GM19238 (cell line): ENCODE measurements at regions not wholly inside any gene's neighbourhood (a gene's known extent, or its start where the extent isn't known, plus 50 kb on each side); places are given as distances from the start of the nearest gene placed in this dataset.

Source experiments
- DNase-seq: peaks from one replicate; pipeline ENCODE4 v3.0.0; 2011; ENCODE audit warnings: low spot score; ENCODE audit not compliant: insufficient read length

DNA sequence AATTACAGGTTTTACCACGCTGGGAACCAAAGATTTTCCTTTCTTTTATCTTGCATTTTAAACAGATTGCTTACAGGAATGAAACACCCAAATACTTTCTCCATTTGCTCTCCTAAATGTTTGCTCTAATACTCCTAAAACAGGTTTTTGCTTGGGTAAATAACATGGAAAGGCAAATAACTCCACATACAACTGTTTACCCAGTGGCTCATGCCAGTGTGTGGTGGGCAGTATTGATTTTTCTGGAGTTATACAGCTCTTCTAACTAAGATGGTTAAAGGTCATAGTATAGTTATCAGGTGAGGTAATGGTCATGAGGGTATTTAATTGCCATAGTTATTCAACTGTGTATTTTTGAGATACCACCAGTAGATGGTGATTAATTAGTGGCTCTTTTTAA is 61.2 kb upstream of the RAB27B start:
- no peak for DNase-seq

DNA sequence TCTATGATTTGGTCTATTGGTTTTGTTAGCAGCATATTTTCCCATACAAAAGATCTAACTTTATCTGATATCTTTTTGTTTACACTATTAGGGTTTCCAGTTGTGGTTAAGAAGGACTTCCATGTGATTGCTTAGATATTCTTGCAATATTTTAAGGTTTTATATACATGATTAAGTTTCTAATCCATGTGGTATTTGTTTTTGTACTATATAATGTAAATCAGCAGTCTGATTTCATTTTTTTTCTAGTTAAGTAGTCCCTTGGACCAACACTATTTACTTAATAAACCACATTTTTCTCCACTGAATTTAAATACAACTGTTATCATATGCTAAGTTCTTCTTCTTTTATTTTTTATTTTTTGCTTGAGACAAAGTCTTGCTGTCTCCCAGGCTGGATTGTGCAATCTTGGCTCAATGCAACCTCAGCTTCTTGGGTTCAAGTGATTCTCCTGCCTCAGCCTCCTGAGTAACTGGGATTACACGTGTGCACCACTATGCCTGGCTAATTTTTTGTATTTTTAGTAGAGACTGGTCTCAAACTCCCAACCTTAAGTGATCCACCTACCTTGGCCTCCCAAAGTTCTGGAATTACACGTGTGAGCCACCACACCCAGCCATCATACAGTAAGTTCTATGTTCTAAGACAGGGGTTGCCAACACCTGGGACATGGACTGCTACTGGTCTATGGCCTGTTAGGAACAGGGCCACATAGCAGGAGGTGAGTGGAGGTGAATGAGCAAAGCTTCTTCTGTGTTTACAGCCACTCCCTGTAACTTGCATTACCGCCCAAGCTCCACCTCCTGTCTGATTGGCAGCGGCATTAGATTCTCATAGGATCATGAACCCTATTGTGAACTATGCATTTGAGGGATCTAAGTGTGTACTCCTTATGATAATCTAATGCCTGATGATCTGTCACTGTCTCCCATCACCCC is 58.5 kb upstream of the RAB27B start:
- DNase-seq = no peak

DNA sequence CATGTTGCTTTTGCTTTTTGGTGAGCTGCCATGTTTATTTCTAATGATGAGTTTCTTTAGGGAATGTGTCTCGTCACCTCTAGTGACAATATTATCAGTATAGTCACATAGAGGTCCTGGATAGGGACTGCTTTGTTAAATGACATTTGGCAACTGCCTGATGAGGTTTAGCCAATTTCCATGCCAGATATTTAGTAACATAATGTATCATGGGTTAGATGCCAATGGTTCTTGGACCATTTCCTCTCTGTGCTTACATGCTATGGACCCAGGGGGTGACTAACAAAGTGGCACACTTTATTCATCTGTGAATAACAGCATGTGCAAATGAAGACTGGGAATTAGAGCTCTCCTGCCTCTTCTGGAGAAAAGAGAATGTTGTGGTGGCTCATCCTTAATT is 56.2 kb upstream of the RAB27B start:
- DNase-seq = no peak

DNA sequence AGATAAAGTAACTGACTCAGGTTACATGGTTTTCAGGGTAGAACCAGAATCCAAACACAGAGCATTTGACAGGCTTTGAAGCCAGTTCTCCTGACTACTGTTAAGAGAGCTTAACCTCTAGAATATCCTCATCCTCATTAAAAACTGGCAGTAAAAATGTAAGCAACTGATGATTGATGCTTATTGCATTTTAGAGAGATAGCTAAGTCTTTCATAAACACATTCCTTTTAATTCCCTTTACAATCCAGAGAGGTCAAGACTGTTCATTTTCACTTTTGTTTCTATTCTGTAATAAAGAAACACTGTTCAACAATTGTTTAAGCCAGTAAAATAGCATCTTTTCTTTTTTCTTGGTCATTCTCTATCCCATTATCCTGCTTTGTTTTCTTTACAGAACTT is 53.9 kb upstream of the RAB27B start:
- no peak for DNase-seq

DNA sequence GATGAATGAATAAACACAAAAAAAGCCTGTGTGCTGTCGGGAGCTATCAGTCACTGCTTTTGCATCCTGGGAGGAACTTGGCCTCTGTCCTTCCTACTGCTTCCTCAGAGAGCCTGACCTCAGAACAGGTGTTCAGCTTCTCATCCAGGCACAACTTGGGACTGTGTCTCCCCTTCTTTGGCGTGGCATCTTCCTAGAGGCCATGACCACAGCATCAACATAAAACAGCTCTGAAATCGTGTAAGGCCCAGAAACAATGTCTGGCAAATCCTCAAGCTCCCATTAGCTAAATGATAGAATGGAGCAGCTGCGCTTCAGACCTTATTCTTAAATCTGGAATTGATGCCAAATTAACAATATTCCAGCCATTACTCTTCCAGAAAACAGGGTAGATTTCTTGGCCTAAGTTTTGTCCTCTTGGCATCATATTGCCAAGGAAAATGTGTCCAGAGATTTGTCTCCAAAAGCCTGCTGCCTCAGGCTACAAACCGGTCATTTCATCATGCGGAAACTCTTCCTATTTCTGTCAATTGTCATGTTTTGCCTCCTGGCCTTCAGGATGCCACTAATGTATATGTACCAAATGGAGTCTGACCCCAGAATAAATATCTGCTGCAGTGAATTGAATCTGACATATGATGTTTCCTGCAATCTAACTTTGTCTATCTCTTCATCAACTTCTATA is 53.2 kb upstream of the RAB27B start:
- no peak for DNase-seq

DNA sequence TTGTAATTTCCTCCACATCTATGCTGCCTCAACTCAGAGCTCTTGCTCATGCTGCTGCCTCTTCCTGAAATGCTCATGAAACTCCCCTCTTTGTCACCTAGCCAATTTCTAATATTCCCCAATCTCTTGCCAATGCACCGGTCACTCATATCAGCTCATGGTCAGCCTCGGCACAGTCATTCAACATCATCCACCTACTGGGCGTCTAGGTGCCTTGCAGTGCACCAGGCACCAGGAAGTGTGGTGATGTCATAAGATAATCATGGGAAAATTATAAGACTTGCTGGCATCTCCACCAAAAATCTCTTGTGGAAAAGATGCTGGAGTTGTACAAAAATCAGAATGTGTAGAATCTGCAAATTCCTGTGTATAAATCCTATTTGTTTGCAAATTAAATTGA is 52.6 kb upstream of the RAB27B start:
- no peak for DNase-seq

DNA sequence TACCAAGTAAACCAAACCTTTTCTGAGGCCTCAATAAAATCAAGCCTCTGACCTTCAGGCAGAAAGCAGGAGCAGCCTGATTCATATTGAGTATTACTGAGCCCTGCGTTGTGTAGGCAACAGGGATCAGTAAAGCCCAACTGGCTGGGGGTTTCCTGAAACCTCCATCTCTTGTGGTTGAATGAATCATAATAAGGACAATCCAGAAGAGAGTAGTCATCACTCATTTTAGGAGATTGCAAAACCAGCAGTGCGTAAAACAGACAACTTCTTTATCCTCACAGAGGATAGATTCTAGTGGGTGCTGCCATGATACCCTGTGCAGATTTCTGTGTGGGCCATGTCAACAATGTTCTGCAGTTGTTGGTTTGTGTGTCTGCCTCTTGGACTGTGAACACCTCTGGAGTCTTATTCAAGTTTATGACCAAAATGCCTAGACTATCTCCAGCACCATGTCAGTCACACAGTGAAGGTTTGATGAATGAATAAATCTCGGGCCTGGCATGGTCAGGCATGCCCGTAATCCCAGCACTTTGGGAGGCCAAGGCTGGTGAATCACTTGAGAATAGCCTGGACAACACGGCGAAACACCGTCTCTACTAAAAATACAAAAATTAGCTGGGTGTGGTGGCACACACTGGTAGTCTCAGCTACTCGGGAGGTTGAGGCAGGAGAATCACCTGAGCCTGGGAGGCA is 51.8 kb upstream of the RAB27B start:
- no peak for DNase-seq

DNA sequence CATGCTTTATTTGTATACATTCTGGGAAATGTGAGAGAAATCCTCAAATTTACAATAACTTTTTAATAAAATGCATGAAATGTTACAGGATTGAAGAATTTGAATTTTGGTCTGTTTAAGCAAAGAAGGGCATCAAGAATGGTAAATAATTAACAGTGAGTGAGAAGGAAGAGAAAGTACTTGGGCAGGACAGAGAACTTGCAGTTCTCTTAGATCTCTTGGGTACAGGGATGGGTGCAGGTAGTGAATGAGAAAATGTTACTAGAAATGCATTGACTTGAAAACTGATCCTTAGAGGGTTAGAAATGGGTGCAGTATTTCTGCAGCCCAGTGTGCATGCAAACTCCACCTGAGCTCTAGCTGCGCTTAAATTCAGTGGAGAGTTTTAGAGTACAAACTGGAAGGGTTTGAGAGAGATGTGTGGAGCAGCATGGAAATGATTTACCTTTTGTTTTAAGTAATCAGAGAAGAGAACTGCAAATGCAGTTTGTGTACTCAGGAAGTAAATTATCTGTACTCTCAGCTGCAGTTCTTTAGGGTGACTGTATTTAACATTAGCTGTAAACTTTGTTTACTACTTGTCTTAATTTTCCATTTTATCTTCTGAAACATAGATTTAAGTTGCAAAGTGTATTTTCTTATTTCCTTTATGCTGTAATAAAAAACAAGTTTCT is 51.0 kb upstream of the RAB27B start:
- no peak for DNase-seq

DNA sequence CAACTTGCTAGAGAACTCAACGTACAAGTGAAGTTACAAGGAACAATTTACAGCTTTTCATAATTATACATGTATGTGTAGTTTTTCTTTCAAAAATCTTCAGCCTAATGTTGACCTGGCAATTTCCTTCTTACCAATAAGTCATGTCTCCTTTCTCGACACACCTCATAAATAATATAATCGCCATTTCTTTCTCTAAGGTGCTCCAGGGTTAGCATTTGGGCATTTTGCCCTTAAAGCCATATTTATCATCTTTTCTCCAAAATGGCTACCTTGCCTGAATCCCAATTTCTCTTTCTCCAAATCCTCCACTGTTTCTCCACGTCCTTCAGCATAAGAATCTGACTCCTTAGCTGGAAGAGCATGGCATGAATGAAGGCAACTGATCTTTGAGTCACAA is 50.3 kb upstream of the RAB27B start:
- DNase-seq = no peak
